Esophagus muscularis mucosa (tissue), 4 donors: ENCODE measurements at regions not wholly inside any gene's neighbourhood (a gene's known extent, or its start where the extent isn't known, plus 50 kb on each side); places are given as distances from the start of the nearest gene placed in this dataset.
A peak's percentile ranks its signal among the peaks of the same experiment; 100 is the strongest.

Experiments
- DNase-seq: peaks from one replicate; pipeline ENCODE4 v3.0.0-alpha.2; 2017; ENCODE audit errors: extremely low spot score
- H3K27ac ChIP-seq, 4 donors: fragments of 200-600 bp; sonication (generic); replicated peaks in 1 of 4; 1 replicate in 3 of 4; 2 replicates in 1 of 4; pipeline ENCODE4 v1.5.1; 2016 to 2019; ENCODE audit warnings: mild to moderate bottlenecking in 1 of 4
- H3K27me3 ChIP-seq, 4 donors: fragments of 200-600 bp; sonication (generic); one replicate each; pipeline versions ENCODE4 v1.5.1 to v1.6.0; 2016 to 2019
- H3K36me3 ChIP-seq, 4 donors: fragments of 200-600 bp; sonication (generic); one replicate each; pipeline ENCODE4 v1.5.1; 2016 to 2019
- H3K4me1 ChIP-seq, 4 donors: fragments of 200-600 bp; sonication (generic); one replicate each; pipeline ENCODE4 v1.5.1; 2016 to 2019
- H3K4me3 ChIP-seq, 4 donors: fragments of 200-600 bp; sonication (generic); 1 replicate in 2 of 4; 2 replicates in 2 of 4; pipeline ENCODE4 v1.5.1; 2016 to 2019; ENCODE audit warnings: mild to moderate bottlenecking in 4 of 4, moderate library complexity in 1 of 4
- H3K9me3 ChIP-seq, 4 donors: fragments of 200-600 bp; sonication (generic); 1 replicate in 3 of 4; 2 replicates in 1 of 4; pipeline ENCODE4 v1.5.1; 2016 to 2019
- EP300 ChIP-seq: sonication (generic); formaldehyde crosslinking; IDR thresholded peaks from one replicate; pipeline ENCODE4 v1.6.1; 2017; ENCODE audit warnings: antibody characterized with exemption
- POLR2A ChIP-seq: fragments of 450-650 bp; IDR thresholded peaks from one replicate; pipeline ENCODE4 v1.6.1; 2017; ENCODE audit warnings: antibody characterized with exemption, moderate library complexity, mild to moderate bottlenecking, low read depth
- POLR2AphosphoS5 ChIP-seq, 2 donors: sonication (generic); formaldehyde crosslinking; IDR thresholded peaks; one replicate each; pipeline ENCODE4 v1.6.1; 2017; ENCODE audit warnings: antibody characterized with exemption in 2 of 2
- WGBS: methylation state at CpG from one replicate; pipeline ENCODE4 v1.1.5; 2018; 5-methylcytosine and 5-hydroxymethylcytosine counted together
- intact Hi-C: fragments of 100-400 bp; cut with DNase I; formaldehyde crosslinking; loops from one replicate; pipeline ENCODE4 v1.15.1; 2023
- TF ChIP-seq, protein P1 (sequence below), 3 experiments: fragments of 200-600 bp in 2 of 3; fragments of 450-650 bp in 1 of 3; sonication (generic) in 2 of 3; IDR thresholded peaks; one replicate each; pipeline ENCODE4 v1.5.1; 2017 to 2019; ENCODE audit warnings: antibody characterized with exemption in 3 of 3, mild to moderate bottlenecking in 2 of 3, moderate library complexity in 1 of 3

DNA sequence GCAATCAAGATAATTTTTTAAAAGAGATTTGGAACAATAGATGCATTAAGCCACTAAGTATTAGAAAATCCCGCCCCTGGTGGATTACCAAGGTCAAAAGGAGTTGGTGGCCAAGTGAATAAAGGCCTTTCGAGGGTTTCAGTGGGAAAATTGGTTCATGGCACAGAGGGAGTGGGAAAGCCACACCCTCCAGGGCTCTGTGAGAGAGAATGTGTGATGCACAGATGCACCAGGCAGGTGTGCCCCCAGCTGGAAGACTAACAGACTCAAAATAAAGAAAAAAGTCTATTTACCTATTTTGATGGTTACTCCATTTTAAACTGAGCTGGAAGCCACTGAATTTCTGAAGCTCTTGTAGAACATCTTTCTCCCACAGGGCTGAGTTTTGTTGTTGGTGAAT is 278.0 kb downstream of the DRD1 start:
- peak; percentile 57 for DNase-seq
- intact Hi-C loops, result no loop called here
- Histone ChIP-seq H3K4me3 (no peak overlapping the region), H3K27ac (no peak overlapping the region), H3K9me3 (no peaks in the 10 kb centered on the region), H3K4me1 (peaks cover 0 to 4% (median 2%) of the 10 kb centered on the region in 4 donors), H3K36me3 (no peaks in the 10 kb centered on the region), H3K27me3 (peaks cover 0 to 17% (median 0%) of the 10 kb centered on the region in 4 donors)
- 81% methylated on average over 2 of the region's 2 CpGs for WGBS
- TF ChIP-seq POLR2AphosphoS5 (IDR thresholded peaks at IDR 0.05) (no peak), EP300 (no peak), POLR2A (no peak)
- TF ChIP-seq, protein P1, sequence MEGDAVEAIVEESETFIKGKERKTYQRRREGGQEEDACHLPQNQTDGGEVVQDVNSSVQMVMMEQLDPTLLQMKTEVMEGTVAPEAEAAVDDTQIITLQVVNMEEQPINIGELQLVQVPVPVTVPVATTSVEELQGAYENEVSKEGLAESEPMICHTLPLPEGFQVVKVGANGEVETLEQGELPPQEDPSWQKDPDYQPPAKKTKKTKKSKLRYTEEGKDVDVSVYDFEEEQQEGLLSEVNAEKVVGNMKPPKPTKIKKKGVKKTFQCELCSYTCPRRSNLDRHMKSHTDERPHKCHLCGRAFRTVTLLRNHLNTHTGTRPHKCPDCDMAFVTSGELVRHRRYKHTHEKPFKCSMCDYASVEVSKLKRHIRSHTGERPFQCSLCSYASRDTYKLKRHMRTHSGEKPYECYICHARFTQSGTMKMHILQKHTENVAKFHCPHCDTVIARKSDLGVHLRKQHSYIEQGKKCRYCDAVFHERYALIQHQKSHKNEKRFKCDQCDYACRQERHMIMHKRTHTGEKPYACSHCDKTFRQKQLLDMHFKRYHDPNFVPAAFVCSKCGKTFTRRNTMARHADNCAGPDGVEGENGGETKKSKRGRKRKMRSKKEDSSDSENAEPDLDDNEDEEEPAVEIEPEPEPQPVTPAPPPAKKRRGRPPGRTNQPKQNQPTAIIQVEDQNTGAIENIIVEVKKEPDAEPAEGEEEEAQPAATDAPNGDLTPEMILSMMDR (IDR thresholded peaks at IDR 0.05), result no peak

DNA sequence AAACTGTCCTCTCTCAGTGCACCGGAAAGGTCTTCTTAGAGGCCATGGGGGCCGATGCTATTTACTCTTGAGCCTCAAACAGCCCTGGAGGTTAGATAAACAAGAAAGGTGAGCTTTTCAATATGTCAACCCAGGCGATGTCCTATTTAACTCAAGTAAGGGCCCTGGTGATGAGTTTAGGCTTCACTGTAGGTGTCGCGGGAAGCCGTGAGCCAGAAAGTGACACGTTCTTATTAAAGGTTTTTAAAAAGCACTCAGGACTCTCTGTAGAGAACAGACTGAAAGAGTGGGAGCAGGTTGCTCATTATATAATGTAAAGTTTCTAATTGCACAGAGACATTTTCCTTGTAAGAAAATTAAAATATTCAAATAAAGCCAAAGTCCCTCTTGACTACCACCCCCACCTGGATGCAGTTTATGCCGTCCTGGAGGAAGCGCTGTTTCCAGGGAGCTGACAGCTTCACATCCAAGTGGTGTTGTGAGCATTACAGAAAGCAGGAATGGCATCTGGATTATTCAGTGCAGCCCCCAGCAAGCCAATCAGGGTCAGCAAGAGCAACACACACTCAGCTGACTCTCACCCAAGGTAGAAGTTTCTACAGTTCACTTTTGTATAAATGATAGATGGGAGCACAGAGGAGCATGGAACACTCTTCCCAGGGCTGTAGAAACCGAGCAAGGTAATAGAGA is 280.3 kb downstream of the DRD1 start:
- Histone ChIP-seq H3K9me3 (no peaks in the 10 kb centered on the region), H3K36me3 (no peaks in the 10 kb centered on the region), H3K4me3 (no peak overlapping the region), H3K27me3 (peaks cover 0 to 24% (median 0%) of the 10 kb centered on the region in 4 donors), H3K4me1 (peaks cover 0 to 4% (median 2%) of the 10 kb centered on the region in 4 donors), H3K27ac (no peak overlapping the region)
- TF ChIP-seq, protein P1 (IDR thresholded peaks at IDR 0.05), result no peak
- TF ChIP-seq POLR2AphosphoS5 (IDR thresholded peaks at IDR 0.05) (no peak), EP300 (no peak), POLR2A (no peak)
- peak; percentile 66 for DNase-seq
- intact Hi-C loops, result no loop called here
- 60% methylated on average over 10 of the region's 10 CpGs for WGBS

DNA sequence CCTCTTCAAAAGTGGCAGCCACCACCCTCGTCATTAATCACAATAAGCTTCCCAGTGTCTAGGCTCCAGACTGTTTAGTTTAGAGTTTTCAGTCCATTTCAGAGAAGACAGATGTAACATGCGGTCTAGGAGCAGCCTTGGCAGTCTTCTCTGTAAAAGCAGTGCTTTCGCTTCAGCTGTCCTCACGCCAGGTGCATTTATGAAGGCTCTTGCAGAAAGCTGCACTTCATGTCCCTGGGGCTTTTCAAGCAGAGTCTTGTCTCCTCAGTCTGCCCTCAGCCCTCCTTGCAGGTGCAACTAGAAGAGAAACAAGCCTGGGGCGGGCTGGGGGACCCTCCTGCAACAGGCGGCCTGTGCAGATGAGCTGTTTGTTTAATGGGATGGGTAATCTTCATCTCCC is 281.9 kb downstream of the DRD1 start:
- TF ChIP-seq POLR2A, result no peak
- DNase-seq, result peak; percentile 90
- Histone ChIP-seq H3K27me3 (peaks cover 0 to 24% (median 0%) of the 10 kb centered on the region in 4 donors), H3K9me3 (no peaks in the 10 kb centered on the region), H3K36me3 (no peaks in the 10 kb centered on the region), H3K4me3 (no peak overlapping the region), H3K4me1 (peaks cover 0 to 4% (median 2%) of the 10 kb centered on the region in 4 donors), H3K27ac (no peak overlapping the region)
- WGBS, result 29% methylated on average over 6 of the region's 6 CpGs
- intact Hi-C loops, result no loop called here

DNA sequence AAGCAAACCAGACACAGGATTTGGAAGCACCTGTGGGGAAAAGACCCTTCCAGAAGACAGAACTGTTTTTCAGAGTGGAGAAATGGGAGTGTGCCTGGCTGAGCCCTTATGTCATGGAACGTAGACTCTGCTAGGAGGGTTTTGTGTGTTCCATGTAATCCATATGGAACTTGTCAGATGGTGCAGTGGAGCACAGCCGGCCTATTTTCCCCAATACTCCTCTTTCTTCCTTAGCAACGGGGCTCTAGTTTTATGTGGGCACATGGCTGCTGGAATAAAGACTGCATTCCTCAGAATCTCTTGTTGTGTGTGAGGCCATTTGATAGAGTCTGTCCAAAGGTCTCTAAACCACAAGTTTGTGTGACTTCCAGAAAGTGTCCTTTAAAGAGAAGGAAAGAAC is 284.0 kb downstream of the DRD1 start:
- Histone ChIP-seq H3K9me3 (no peaks in the 10 kb centered on the region), H3K27me3 (peaks cover 0 to 24% (median 0%) of the 10 kb centered on the region in 4 donors), H3K36me3 (no peaks in the 10 kb centered on the region), H3K4me3 (no peak overlapping the region), H3K4me1 (peaks cover 0 to 4% (median 2%) of the 10 kb centered on the region in 4 donors), H3K27ac (no peak overlapping the region)
- intact Hi-C loops, result no loop called here
- DNase-seq, result no peak
- TF ChIP-seq, protein P1 (IDR thresholded peaks at IDR 0.05), result no peak
- TF ChIP-seq EP300 (no peak), POLR2A (no peak)
- 65% methylated on average over 3 of the region's 3 CpGs for WGBS

DNA sequence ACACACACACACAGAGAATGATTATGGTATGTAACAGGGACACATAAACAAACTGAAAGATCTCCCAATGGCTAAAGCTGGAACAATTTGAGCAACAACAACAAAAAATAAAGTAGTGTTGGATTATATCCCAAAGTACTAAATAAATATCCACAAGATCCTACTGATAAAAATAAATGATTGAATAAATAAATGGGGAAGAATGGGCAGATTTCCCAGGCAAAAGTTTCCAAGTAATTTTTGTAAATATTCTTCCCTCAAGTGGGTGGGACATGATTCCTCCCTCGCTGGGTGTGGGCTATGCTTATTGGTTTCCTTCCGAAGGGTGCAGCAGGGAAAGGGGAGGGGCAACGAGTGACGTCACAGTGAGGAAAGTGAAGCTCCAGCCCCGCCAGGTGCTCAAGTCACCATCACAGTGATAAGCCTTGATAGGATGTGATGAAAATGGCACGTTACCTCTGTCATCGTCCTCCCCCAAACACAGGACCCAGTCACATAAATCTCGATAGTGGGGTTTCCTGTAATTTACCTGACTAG is 295.3 kb downstream of the DRD1 start:
- Histone ChIP-seq H3K4me1 (no peaks in the 10 kb centered on the region), H3K4me3 (no peak overlapping the region), H3K36me3 (no peaks in the 10 kb centered on the region), H3K27me3 (no peaks in the 10 kb centered on the region), H3K27ac (no peak overlapping the region), H3K9me3 (peaks cover 0 to 47% (median 7%) of the 10 kb centered on the region in 4 donors)
- 80% methylated on average over 8 of the region's 8 CpGs for WGBS
- DNase-seq, result peak; percentile 72
- intact Hi-C loops, result no loop called here
- TF ChIP-seq, protein P1 (IDR thresholded peaks at IDR 0.05), result no peak
- TF ChIP-seq POLR2AphosphoS5 (IDR thresholded peaks at IDR 0.05) (no peak), POLR2A (no peak), EP300 (no peak)
